CD8-positive, alpha-beta memory T cell (primary cell): ENCODE measurements at regions not wholly inside any gene's neighbourhood (a gene's known extent, or its start where the extent isn't known, plus 50 kb on each side); places are given as distances from the start of the nearest gene placed in this dataset.
"Not testable (repeated sequence)": the region's sequence is repeated elsewhere in the genome, so short reads cannot be mapped to it uniquely, and the experiment has no call there.

Source experiments
- CTCF ChIA-PET: fragments of 350-600 bp; sonication (Branson Sonifier 250); formaldehyde crosslinking; loops from one replicate; lab custom pipeline; 2021; ENCODE audit warnings: antibody characterized with exemption; lab: Charles Lee
- POLR2A ChIA-PET: fragments of 350-600 bp; sonication (Branson Sonifier 250); formaldehyde crosslinking; loops from one replicate; lab custom pipeline; 2021; ENCODE audit warnings: antibody characterized with exemption; lab: Charles Lee
- DNase-seq, 5 donors: peaks; one replicate each; pipeline versions ENCODE4 v3.0.0 to v3.0.0-alpha.2; 2020 to 2022; ENCODE audit warnings: mixed read lengths in 1 of 5
- H3K27ac ChIP-seq: one replicate; pipeline ENCODE4 v1.7.0; 2013; ENCODE audit warnings: low read depth, mild to moderate bottlenecking, low read length, moderate library complexity
- H3K27me3 ChIP-seq: 2 replicates; pipeline ENCODE4 v1.7.0; 2013; ENCODE audit warnings: low read length, mild to moderate bottlenecking; ENCODE audit not compliant: insufficient read depth, poor library complexity, severe bottlenecking
- H3K36me3 ChIP-seq: 2 replicates; pipeline ENCODE4 v1.7.0; 2013; ENCODE audit warnings: mild to moderate bottlenecking, low read length, moderate library complexity; ENCODE audit not compliant: insufficient read depth
- H3K4me1 ChIP-seq: 2 replicates; pipeline ENCODE4 v1.7.0; 2013; ENCODE audit warnings: mild to moderate bottlenecking, low read length, moderate library complexity; ENCODE audit not compliant: insufficient read depth
- H3K4me3 ChIP-seq: 2 replicates; pipeline ENCODE4 v1.7.0; 2013; ENCODE audit warnings: mild to moderate bottlenecking, low read length
- H3K9me3 ChIP-seq: 2 replicates; pipeline ENCODE4 v1.7.0; 2013; ENCODE audit warnings: mild to moderate bottlenecking, low read length
- H3K27ac Mint-ChIP-seq, 8 donors: one replicate each; pipeline ENCODE4 v1.8.0; 2020 to 2021; ENCODE audit warnings: mixed read lengths in 8 of 8, mild to moderate bottlenecking in 6 of 8, inconsistent platforms in 3 of 8, moderate library complexity in 3 of 8
- H3K27me3 Mint-ChIP-seq, 2 donors: one replicate each; pipeline ENCODE4 v1.8.0; 2020 to 2021; ENCODE audit warnings: mixed read lengths in 2 of 2, mild to moderate bottlenecking in 1 of 2, moderate library complexity in 1 of 2
- H3K36me3 Mint-ChIP-seq, 3 donors: one replicate each; pipeline ENCODE4 v1.8.0; 2020 to 2021; ENCODE audit warnings: mixed read lengths in 3 of 3, inconsistent platforms in 1 of 3, mild to moderate bottlenecking in 1 of 3
- H3K4me1 Mint-ChIP-seq, 3 donors: one replicate each; pipeline ENCODE4 v1.8.0; 2020 to 2021; ENCODE audit warnings: mixed read lengths in 3 of 3, inconsistent platforms in 1 of 3, mild to moderate bottlenecking in 1 of 3
- H3K4me3 Mint-ChIP-seq, 7 donors: one replicate each; pipeline ENCODE4 v1.8.0; 2020 to 2021; ENCODE audit warnings: mixed read lengths in 7 of 7, mild to moderate bottlenecking in 6 of 7, moderate library complexity in 4 of 7, inconsistent platforms in 2 of 7
- H3K9me3 Mint-ChIP-seq, 5 donors: one replicate each; pipeline ENCODE4 v1.8.0; 2020 to 2022; ENCODE audit warnings: mixed read lengths in 5 of 5, mild to moderate bottlenecking in 3 of 5, moderate library complexity in 2 of 5, inconsistent platforms in 1 of 5

DNA sequence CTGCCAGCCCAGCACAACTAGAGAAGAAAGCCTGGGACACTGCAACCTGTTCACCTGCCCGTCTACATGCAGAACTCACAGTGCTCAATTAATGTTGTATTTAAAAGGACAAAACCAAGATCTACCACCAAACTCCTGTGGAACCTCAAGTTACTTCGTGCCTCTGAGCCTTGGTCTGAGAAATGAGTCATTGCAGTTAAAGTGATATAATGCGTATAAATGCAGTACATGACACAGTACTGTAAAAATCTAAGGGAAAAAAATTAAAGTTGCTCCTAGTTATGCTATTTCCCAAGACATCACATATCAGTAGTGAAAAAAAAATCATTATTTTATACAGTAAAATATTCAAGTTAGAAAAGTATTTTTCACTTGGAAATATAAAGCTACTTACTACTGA, 138.9 kb downstream of the ZIC4 start:
- no peaks in the 10 kb centered on the region for H3K9me3 ChIP-seq
- ChIA-PET CTCF (no interaction called here), POLR2A (no interaction called here)
- H3K4me1 Mint-ChIP-seq: no peaks in the 10 kb centered on the region
- H3K27ac Mint-ChIP-seq: no peak overlapping the region
- H3K36me3 ChIP-seq: no peaks in the 10 kb centered on the region
- H3K4me1 ChIP-seq: no peaks in the 10 kb centered on the region
- no peak overlapping the region for H3K4me3 ChIP-seq
- no peak overlapping the region for H3K4me3 Mint-ChIP-seq
- H3K9me3 Mint-ChIP-seq: peaks cover 4 to 21% (median 5%) of the 10 kb centered on the region in 5 donors
- H3K27me3 ChIP-seq: no peaks in the 10 kb centered on the region
- H3K27me3 Mint-ChIP-seq: no peaks in the 10 kb centered on the region
- no peak for DNase-seq
- no peaks in the 10 kb centered on the region for H3K36me3 Mint-ChIP-seq
- no peak overlapping the region for H3K27ac ChIP-seq

DNA sequence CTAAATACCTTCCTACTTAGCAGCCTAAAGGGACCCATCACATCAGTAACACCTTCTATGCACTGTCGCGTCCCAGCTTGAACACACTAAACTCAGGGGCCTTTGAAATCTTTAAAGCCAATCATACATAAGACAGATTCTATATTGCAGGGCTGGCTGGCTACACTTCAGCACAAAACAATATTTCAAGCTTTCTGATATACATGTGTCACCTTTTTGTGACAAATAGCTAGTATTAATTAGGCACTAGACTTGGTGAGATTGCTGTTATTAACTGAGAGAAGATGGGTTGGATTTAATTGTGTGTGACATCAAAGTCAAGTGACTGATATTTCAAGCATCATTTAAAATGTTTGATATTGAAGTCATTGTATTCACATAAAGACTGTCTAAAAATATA, 148.4 kb downstream of the ZIC4 start:
- POLR2A ChIA-PET: no interaction called here

DNA sequence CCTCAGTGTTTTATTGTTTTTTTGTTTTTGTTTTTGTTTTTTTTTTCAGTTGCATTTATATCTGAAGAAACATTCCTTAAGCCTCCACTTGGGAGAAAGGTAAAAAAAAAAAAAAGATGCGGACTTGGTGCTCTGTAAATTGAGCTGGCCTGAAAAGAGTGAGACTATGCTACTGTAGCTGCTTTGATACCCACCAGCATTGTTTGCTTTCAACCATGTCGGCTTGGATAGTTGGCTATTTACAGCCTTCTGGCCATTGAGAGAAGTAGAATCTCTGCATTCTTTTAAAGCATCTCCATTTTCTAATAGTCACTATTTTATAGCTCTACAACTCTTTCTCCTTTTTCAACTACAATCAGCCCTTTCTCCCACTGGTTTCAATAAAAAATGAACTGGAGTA, 149.6 kb downstream of the ZIC4 start:
- Histone ChIP-seq H3K27me3 (no peaks in the 10 kb centered on the region), H3K9me3 (no peaks in the 10 kb centered on the region), H3K27ac (no peak overlapping the region), H3K36me3 (no peaks in the 10 kb centered on the region), H3K4me1 (no peaks in the 10 kb centered on the region), H3K4me3 (no peak overlapping the region)
- H3K9me3 Mint-ChIP-seq: peaks cover 0 to 24% (median 2%) of the 10 kb centered on the region in 5 donors
- no peak for DNase-seq
- CTCF ChIA-PET: no interaction called here
- H3K27me3 Mint-ChIP-seq: no peaks in the 10 kb centered on the region
- no peak overlapping the region for H3K4me3 Mint-ChIP-seq
- POLR2A ChIA-PET: no interaction called here
- no peaks in the 10 kb centered on the region for H3K4me1 Mint-ChIP-seq
- no peaks in the 10 kb centered on the region for H3K36me3 Mint-ChIP-seq
- H3K27ac Mint-ChIP-seq: no peak overlapping the region

More for the DNA sequence above, 148.4 kb downstream of the ZIC4 start:
- Mint-ChIP-seq H3K4me1 (no peaks in the 10 kb centered on the region), H3K36me3 (no peaks in the 10 kb centered on the region), H3K27me3 (no peaks in the 10 kb centered on the region), H3K9me3 (peaks cover 0 to 25% (median 2%) of the 10 kb centered on the region in 5 donors), H3K4me3 (no peak overlapping the region), H3K27ac (no peak overlapping the region)
- no peak overlapping the region for H3K27ac ChIP-seq
- H3K9me3 ChIP-seq: no peaks in the 10 kb centered on the region
- no peaks in the 10 kb centered on the region for H3K36me3 ChIP-seq
- no peaks in the 10 kb centered on the region for H3K27me3 ChIP-seq
- CTCF ChIA-PET: no interaction called here
- H3K4me3 ChIP-seq: no peak overlapping the region
- DNase-seq: no peak
- H3K4me1 ChIP-seq: no peaks in the 10 kb centered on the region

DNA sequence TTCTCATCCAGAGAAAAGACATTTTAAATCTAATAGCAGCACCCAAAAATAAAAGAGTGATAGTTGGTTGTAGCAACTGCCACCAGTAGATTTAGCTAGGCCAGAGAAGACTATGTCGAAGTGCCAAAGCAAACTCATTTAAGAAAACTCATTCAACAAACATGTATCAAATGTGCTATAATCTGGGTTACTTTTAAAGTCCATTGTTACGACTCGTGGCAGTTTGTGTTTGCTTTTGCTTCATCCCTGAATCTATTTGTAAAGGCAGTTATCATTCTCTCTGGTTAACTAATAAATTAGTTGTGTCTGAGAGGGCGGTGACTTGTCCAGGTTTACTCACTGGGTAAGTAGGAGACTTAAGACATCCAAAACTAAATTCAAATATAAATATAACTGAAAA, 159.4 kb downstream of the ZIC4 start:
- H3K4me1 Mint-ChIP-seq: no peaks in the 10 kb centered on the region
- no peaks in the 10 kb centered on the region for H3K36me3 ChIP-seq
- POLR2A ChIA-PET: no interaction called here

DNA sequence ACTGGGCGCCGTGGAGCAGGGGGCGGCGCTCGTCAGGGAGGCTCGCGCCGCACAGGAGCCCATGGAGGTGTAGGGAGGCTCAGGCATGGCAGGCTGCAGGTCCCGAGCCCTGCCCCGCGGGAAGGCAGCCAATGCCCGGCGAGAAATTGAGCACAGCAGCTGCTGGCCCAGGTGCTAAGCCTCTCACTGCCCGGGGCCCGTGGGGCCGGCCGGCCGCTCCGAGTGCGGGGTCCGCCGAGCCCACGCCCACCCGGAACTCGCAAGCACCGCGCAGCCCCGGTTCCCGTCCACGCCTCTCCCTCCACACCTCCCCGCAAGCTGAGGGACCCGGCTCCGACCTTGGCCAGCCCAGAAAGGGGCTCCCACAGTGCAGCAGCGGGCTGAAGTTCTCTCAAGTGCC, 160.7 kb downstream of the ZIC4 start:
- POLR2A ChIA-PET, H3K27ac ChIP-seq, H3K27me3 ChIP-seq, H3K4me1 Mint-ChIP-seq, H3K4me1 ChIP-seq, H3K27me3 Mint-ChIP-seq, H3K4me3 Mint-ChIP-seq, CTCF ChIA-PET, H3K36me3 ChIP-seq, H3K36me3 Mint-ChIP-seq, H3K27ac Mint-ChIP-seq, H3K4me3 ChIP-seq, DNase-seq, H3K9me3 ChIP-seq: not testable (repeated sequence)
- H3K9me3 Mint-ChIP-seq: peaks cover 0 to 12% (median 8%) of the 10 kb centered on the region in 5 donors

More for the DNA sequence above, 159.4 kb downstream of the ZIC4 start:
- CTCF ChIA-PET: no interaction called here
- H3K27ac Mint-ChIP-seq: no peak overlapping the region
- Histone ChIP-seq H3K9me3 (no peaks in the 10 kb centered on the region), H3K4me1 (no peaks in the 10 kb centered on the region), H3K27ac (no peak overlapping the region), H3K27me3 (no peaks in the 10 kb centered on the region), H3K4me3 (no peak overlapping the region)
- peaks cover 4 to 12% (median 8%) of the 10 kb centered on the region in 5 donors for H3K9me3 Mint-ChIP-seq
- no peaks in the 10 kb centered on the region for H3K36me3 Mint-ChIP-seq
- peaks cover 0 to 1% of the 10 kb centered on the region in 2 donors for H3K27me3 Mint-ChIP-seq
- H3K4me3 Mint-ChIP-seq: no peak overlapping the region
- DNase-seq: no peak

DNA sequence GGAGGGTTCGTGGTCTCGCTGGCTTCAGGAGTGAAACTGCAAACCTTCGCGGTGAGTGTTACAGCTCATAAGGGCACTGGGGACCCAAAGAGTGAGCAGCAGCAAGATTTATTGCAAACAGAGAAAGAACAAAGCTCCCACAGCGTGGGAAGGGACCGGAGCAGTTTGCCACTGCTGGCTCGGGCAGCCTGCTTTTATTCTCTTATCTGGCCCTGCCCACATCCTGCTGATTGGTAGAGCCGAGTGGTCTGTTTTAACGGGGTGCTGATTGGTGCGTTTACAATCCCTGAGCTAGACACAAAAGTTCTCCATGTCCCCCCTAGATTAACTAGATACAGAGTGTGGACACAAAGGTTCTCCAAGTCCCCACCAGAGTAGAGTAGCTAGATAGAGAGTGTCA, 161.3 kb downstream of the ZIC4 start:
- CTCF ChIA-PET, H3K4me3 ChIP-seq, H3K9me3 ChIP-seq, POLR2A ChIA-PET, DNase-seq, H3K4me3 Mint-ChIP-seq, H3K27ac ChIP-seq, H3K27me3 ChIP-seq, H3K27me3 Mint-ChIP-seq, H3K36me3 Mint-ChIP-seq, H3K9me3 Mint-ChIP-seq, H3K4me1 ChIP-seq, H3K4me1 Mint-ChIP-seq, H3K27ac Mint-ChIP-seq, H3K36me3 ChIP-seq: not testable (repeated sequence)

DNA sequence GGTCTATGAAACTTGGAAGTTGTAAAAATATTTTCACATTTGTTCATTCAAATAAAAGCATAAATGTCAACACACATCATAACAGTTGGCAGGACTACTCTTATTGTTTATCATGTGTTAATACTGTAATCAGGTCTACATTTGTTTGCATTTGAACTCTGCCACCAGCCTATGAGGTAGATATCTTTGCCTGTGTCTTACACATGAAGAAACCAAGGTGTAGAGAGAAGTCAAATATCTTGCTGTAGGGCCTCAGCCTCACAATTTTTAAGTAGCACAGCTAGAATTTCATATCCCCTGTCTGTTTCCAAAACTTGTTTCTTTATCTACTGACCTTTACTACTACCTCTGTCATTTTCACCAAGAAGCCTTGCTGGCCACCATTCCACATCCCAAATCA, 161.9 kb downstream of the ZIC4 start:
- no peaks in the 10 kb centered on the region for H3K36me3 ChIP-seq
- H3K27ac ChIP-seq: no peak overlapping the region
- CTCF ChIA-PET: no interaction called here
- H3K36me3 Mint-ChIP-seq: no peaks in the 10 kb centered on the region
- POLR2A ChIA-PET: no interaction called here
- H3K4me1 Mint-ChIP-seq: no peaks in the 10 kb centered on the region
- H3K4me1 ChIP-seq: no peaks in the 10 kb centered on the region
- H3K27me3 Mint-ChIP-seq: peaks cover 0 to 1% of the 10 kb centered on the region in 2 donors
- H3K27ac Mint-ChIP-seq: no peak overlapping the region
- H3K4me3 ChIP-seq: no peak overlapping the region
- H3K4me3 Mint-ChIP-seq: no peak overlapping the region
- no peaks in the 10 kb centered on the region for H3K9me3 ChIP-seq
- no peak for DNase-seq
- peaks cover 0 to 9% (median 4%) of the 10 kb centered on the region in 5 donors for H3K9me3 Mint-ChIP-seq
- no peaks in the 10 kb centered on the region for H3K27me3 ChIP-seq

DNA sequence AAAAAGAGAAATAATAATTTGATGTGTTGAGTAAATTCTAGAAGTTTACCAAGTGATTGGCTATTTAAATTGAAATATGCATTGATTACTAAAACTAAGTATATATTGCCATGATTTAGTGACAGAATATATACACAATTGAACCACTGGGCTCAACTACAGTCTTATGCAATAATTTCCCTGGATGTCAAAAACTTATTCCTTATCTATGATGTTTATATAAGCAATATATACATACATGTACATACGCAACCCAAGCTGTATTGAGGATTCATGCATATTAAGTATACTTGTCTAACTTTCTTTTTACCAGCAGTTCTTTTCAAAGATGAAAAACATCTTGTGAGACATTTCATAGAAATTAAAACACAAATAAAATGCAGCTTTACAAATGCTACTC, 165.8 kb downstream of the ZIC4 start:
- H3K27me3 ChIP-seq: no peaks in the 10 kb centered on the region
- Mint-ChIP-seq H3K27me3 (no peaks in the 10 kb centered on the region), H3K9me3 (peaks cover 0 to 14% (median 3%) of the 10 kb centered on the region in 5 donors), H3K4me3 (no peak overlapping the region), H3K36me3 (no peaks in the 10 kb centered on the region), H3K4me1 (no peaks in the 10 kb centered on the region), H3K27ac (no peak overlapping the region)
- POLR2A ChIA-PET: no interaction called here
- H3K4me3 ChIP-seq: no peak overlapping the region
- no peaks in the 10 kb centered on the region for H3K9me3 ChIP-seq
- no peak for DNase-seq
- H3K36me3 ChIP-seq: no peaks in the 10 kb centered on the region
- H3K4me1 ChIP-seq: no peaks in the 10 kb centered on the region
- H3K27ac ChIP-seq: no peak overlapping the region
- CTCF ChIA-PET: no interaction called here

DNA sequence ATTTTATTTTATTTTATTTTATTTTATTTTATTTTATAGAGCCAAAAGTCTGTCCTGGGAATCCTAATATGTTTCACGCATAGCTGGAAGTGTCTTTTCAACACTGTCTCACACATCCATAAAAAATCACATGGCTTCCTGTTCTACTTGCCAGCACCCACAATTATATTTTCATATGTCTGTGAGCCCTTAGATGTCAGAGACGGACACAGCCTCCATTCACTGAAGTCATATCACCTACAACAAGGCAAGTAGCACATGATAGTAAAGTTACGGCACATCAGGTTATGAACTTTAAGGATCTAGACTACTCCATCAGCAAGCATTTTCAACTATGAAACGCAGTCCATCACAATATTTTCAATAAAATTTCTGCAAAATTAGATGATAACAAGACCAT, 168.4 kb downstream of the ZIC4 start:
- Mint-ChIP-seq H3K27me3 (no peaks in the 10 kb centered on the region), H3K36me3 (no peaks in the 10 kb centered on the region), H3K4me1 (no peaks in the 10 kb centered on the region), H3K9me3 (peaks cover 2 to 14% (median 5%) of the 10 kb centered on the region in 5 donors), H3K27ac (no peak overlapping the region), H3K4me3 (no peak overlapping the region)
- no peaks in the 10 kb centered on the region for H3K27me3 ChIP-seq
- no peaks in the 10 kb centered on the region for H3K36me3 ChIP-seq
- H3K9me3 ChIP-seq: no peaks in the 10 kb centered on the region
- CTCF ChIA-PET: no interaction called here
- no peak overlapping the region for H3K4me3 ChIP-seq
- POLR2A ChIA-PET: no interaction called here
- no peak overlapping the region for H3K27ac ChIP-seq
- no peak for DNase-seq
- no peaks in the 10 kb centered on the region for H3K4me1 ChIP-seq
